Transverse colon (tissue), 4 donors: ENCODE measurements at regions not wholly inside any gene's neighbourhood (a gene's known extent, or its start where the extent isn't known, plus 50 kb on each side); places are given as distances from the start of the nearest gene placed in this dataset.
"Not testable (repeated sequence)": the region's sequence is repeated elsewhere in the genome, so short reads cannot be mapped to it uniquely, and the experiment has no call there.

Experiments
- DNase-seq: peaks from one replicate; pipeline ENCODE4 v3.0.0-alpha.2; 2019
- H3K27ac ChIP-seq, 4 donors: fragments of 200-600 bp; sonication (generic); 2 replicates each; pipeline ENCODE4 v1.5.1; 2016 to 2018; ENCODE audit warnings: inconsistent platforms in 4 of 4
- H3K27me3 ChIP-seq: fragments of 200-600 bp; sonication (generic); 2 replicates; pipeline ENCODE4 v1.5.1; 2017; ENCODE audit warnings: inconsistent platforms
- H3K36me3 ChIP-seq, 4 donors: fragments of 200-600 bp; sonication (generic); 2 replicates each; pipeline ENCODE4 v1.5.1; 2017 to 2019; ENCODE audit warnings: inconsistent platforms in 4 of 4
- H3K4me1 ChIP-seq, 4 donors: fragments of 200-600 bp; sonication (generic); 2 replicates each; pipeline ENCODE4 v1.5.1; 2017 to 2020; ENCODE audit warnings: inconsistent platforms in 4 of 4
- H3K4me3 ChIP-seq, 4 donors: fragments of 200-600 bp; sonication (generic); 1 replicate in 1 of 4; 2 replicates in 3 of 4; pipeline versions ENCODE4 v1.5.1 to v1.6.1; 2017 to 2019; ENCODE audit warnings: inconsistent platforms in 4 of 4
- H3K9me3 ChIP-seq, 2 donors: fragments of 200-600 bp; sonication (generic); 2 replicates each; pipeline ENCODE4 v1.5.1; 2017 to 2019; ENCODE audit warnings: inconsistent platforms in 2 of 2
- EP300 ChIP-seq: sonication (generic); formaldehyde crosslinking; IDR thresholded peaks from one replicate; pipeline ENCODE4 v1.6.1; 2017; ENCODE audit warnings: antibody characterized with exemption, low read depth
- POLR2A ChIP-seq: fragments of 450-650 bp; IDR thresholded peaks from one replicate; pipeline ENCODE4 v1.6.1; 2016; ENCODE audit warnings: antibody characterized with exemption, mild to moderate bottlenecking, moderate library complexity
- POLR2AphosphoS5 ChIP-seq, 3 donors: sonication (generic); formaldehyde crosslinking; IDR thresholded peaks; one replicate each; pipeline ENCODE4 v1.6.1; 2016; ENCODE audit warnings: antibody characterized with exemption in 3 of 3
- WGBS, 2 donors: methylation state at CpG; one replicate each; pipeline ENCODE4 v1.1.5; 2018; ENCODE audit warnings: low coverage in 1 of 2; 5-methylcytosine and 5-hydroxymethylcytosine counted together
- in situ Hi-C, 4 donors: fragments of 200-750 bp; cut with MboI; loops; one replicate each; pipeline versions ENCODE4 v1.15.0 to v1.15.1; 2017; ENCODE audit warnings: low sequenced_read_pairs in 3 of 4, low pct_ligation_motif_present in 1 of 4, low pct_unique_long_range_greater_than_20kb in 1 of 4
- intact Hi-C: fragments of 100-400 bp; cut with DNase I; formaldehyde crosslinking; loops from one replicate; pipeline ENCODE4 v1.15.1; 2023; ENCODE audit warnings: low total_unique reads
- TF ChIP-seq, protein P1 (sequence below), 5 experiments: fragments of 200-600 bp in 3 of 5; fragments of 450-650 bp in 2 of 5; sonication (generic) in 3 of 5; IDR thresholded peaks; 1 replicate in 2 of 5; 2 replicates in 3 of 5; pipeline ENCODE4 v1.5.1; 2016 to 2017; ENCODE audit warnings: antibody characterized with exemption in 5 of 5, inconsistent platforms in 3 of 5, mild to moderate bottlenecking in 2 of 5, moderate library complexity in 1 of 5

DNA sequence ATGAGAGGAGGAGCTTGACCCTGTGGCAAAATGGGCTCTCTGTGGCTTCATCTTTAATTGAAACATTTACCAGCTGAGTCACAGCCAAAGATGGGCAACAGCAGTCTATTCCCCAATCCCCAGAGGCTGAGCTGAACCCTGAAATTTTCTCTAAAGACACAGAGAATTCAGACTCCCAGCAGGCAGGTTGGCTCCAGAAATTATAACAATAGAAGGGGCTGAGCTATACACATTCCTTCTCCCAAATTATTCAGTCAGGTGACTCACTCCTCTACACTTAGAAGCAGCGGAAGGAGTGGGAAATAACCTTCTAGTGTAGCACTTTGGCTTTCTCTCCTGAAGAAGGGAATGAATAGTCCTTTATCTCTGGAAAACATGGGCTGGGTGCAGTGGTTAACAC, 264.3 kb upstream of the ARHGEF26 start:
- 78 to 100% methylated on average over 1 of the region's 1 CpG for WGBS, 2 donors
- Histone ChIP-seq H3K4me3 (no peak overlapping the region), H3K4me1 (no peaks in the 10 kb centered on the region), H3K27me3 (no peaks in the 10 kb centered on the region), H3K27ac (no peak overlapping the region), H3K9me3 (no peaks in the 10 kb centered on the region), H3K36me3 (no peaks in the 10 kb centered on the region)
- intact Hi-C loops (no loop called here), in situ Hi-C loops (no loop called here)
- DNase-seq: no peak
- TF ChIP-seq POLR2A: no peak

DNA sequence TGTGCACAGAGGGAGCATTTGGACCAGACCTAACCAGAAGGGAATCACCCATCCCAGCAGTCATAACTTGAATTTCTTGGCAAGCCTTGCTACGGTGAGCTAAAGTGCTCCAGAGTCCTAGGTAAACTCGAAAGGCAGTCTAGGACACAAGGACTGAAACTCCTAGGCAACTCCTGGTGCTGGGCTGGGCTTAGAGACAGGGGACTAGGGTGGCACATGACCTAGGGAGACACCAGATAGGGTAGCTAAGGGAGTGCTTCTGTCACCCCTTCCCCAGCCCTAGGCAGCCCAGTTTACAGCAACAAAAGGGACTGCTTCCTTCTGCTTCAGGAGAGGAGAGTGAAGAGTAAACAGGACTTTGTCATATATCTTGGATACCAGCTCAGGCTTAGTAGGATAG, 256.4 kb upstream of the ARHGEF26 start:
- TF ChIP-seq EP300 (no peak), POLR2A (no peak), POLR2AphosphoS5 (IDR thresholded peaks at IDR 0.05) (no peak)
- TF ChIP-seq, protein P1, sequence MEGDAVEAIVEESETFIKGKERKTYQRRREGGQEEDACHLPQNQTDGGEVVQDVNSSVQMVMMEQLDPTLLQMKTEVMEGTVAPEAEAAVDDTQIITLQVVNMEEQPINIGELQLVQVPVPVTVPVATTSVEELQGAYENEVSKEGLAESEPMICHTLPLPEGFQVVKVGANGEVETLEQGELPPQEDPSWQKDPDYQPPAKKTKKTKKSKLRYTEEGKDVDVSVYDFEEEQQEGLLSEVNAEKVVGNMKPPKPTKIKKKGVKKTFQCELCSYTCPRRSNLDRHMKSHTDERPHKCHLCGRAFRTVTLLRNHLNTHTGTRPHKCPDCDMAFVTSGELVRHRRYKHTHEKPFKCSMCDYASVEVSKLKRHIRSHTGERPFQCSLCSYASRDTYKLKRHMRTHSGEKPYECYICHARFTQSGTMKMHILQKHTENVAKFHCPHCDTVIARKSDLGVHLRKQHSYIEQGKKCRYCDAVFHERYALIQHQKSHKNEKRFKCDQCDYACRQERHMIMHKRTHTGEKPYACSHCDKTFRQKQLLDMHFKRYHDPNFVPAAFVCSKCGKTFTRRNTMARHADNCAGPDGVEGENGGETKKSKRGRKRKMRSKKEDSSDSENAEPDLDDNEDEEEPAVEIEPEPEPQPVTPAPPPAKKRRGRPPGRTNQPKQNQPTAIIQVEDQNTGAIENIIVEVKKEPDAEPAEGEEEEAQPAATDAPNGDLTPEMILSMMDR (IDR thresholded peaks at IDR 0.05): no peak
- WGBS, 2 donors: 69% methylated on average over 2 of the region's 2 CpGs; no CpG with 5 or more reads in 1 of the 2 donors
- no peak overlapping the region for H3K27ac ChIP-seq
- no peaks in the 10 kb centered on the region for H3K4me1 ChIP-seq
- H3K36me3 ChIP-seq: no peaks in the 10 kb centered on the region
- in situ Hi-C loops (no loop called here), intact Hi-C loops (no loop called here)
- no peaks in the 10 kb centered on the region for H3K9me3 ChIP-seq
- H3K27me3 ChIP-seq: no peaks in the 10 kb centered on the region
- no peak for DNase-seq
- no peak overlapping the region for H3K4me3 ChIP-seq

DNA sequence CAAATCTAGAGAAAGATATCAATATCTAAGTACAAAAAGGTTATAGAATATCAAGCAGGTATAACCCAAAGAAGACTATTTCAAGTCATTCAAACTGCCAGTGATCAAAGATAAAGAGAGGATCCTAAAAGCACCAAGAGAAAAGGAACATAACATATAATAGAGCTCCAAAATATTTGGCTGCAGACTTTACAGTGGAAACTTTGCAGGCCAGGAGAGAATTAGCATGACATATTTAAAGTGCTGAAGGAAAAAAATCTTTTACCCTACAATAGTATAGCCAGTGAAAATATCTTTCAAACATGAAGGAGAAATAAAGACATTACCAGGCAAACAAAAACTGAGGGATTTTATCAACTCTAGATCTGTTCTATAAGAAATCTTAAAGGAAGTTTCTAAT, 254.3 kb upstream of the ARHGEF26 start:
- TF ChIP-seq, protein P1 (IDR thresholded peaks at IDR 0.05): no peak
- TF ChIP-seq POLR2A: no peak
- no peak for TF ChIP-seq POLR2AphosphoS5 (IDR thresholded peaks at IDR 0.05)
- no peak for TF ChIP-seq EP300
- Histone ChIP-seq H3K9me3 (no peaks in the 10 kb centered on the region), H3K27ac (no peak overlapping the region), H3K36me3 (no peaks in the 10 kb centered on the region), H3K4me1 (no peaks in the 10 kb centered on the region), H3K27me3 (no peaks in the 10 kb centered on the region), H3K4me3 (no peak overlapping the region)
- DNase-seq: no peak
- intact Hi-C loops (no loop called here), in situ Hi-C loops (no loop called here)

DNA sequence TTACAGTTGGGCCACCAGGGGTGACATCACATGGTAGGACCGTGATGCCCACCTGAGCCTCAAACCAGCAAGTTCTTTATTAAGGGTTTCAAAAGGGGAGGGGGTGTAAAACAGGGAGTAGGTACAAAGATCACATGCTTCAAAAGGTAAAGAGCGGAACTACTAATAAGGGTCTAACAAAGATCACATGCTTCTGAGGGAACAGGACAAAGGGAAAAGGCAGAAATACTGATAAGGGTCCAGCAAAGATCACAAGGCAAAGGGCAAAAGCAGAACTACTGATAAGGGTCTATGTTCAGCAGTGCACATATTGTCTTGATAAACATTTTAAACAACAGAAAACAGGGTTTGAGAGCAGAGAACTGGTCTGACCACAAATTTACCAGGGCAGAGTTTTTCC, 246.8 kb upstream of the ARHGEF26 start:
- H3K4me3 ChIP-seq, H3K9me3 ChIP-seq, H3K4me1 ChIP-seq, H3K27ac ChIP-seq, DNase-seq, in situ Hi-C loops, H3K36me3 ChIP-seq, H3K27me3 ChIP-seq, intact Hi-C loops: not testable (repeated sequence)
- 82 to 100% methylated on average over 2 of the region's 2 CpGs for WGBS, 2 donors

DNA sequence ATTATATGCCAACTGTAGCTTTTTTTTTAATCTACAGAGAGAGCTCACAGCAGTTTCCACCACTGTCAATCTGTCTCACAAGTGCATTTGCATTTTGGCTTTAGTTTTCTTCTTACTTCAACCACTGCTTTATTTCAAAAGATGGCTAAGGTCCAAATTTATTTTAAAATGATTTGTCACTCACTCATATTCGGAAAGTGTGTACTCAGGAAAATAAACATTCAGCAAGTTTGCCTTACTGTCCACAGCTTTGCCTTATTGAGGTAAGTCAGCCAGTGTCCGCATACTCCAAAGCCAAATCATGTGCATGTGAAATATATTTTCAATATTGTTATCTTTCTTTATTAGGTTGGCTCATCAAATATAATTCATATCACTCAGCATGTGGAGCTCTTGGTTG, 240.7 kb upstream of the ARHGEF26 start:
- Histone ChIP-seq H3K4me3 (no peak overlapping the region), H3K9me3 (no peaks in the 10 kb centered on the region), H3K36me3 (no peaks in the 10 kb centered on the region), H3K27ac (no peak overlapping the region), H3K4me1 (peaks cover 0 to 4% (median 0%) of the 10 kb centered on the region in 4 donors), H3K27me3 (no peaks in the 10 kb centered on the region)
- 43 to 56% methylated on average over 2 of the region's 2 CpGs for WGBS, 2 donors
- no peak for TF ChIP-seq EP300
- TF ChIP-seq POLR2A: no peak
- TF ChIP-seq POLR2AphosphoS5 (IDR thresholded peaks at IDR 0.05): no peak
- TF ChIP-seq, protein P1 (IDR thresholded peaks at IDR 0.05): no peak
- intact Hi-C loops (no loop called here), in situ Hi-C loops (no loop called here)
- no peak for DNase-seq
